WTC11 (cell line): ENCODE measurements at regions not wholly inside any gene's neighbourhood (a gene's known extent, or its start where the extent isn't known, plus 50 kb on each side); places are given as distances from the start of the nearest gene placed in this dataset.

Source experiments
- ATAC-seq: fragments of 200-7000 bp; cut with Tn5 transposase; 2 replicates; pipeline ENCODE4 v1.10.0; 2021; ENCODE audit warnings: mild to moderate bottlenecking, moderate library complexity
- CTCF ChIA-PET: fragments of 300-600 bp; sonication (Branson Sonifier 250); formaldehyde crosslinking; loops from one replicate; lab custom pipeline; 2021; ENCODE audit warnings: antibody characterized with exemption; lab: Charles Lee
- POLR2A ChIA-PET: fragments of 350-600 bp; sonication (Branson Sonifier 250); formaldehyde crosslinking; loops from one replicate; lab custom pipeline; 2021; ENCODE audit warnings: antibody characterized with exemption; lab: Charles Lee
- DNase-seq: peaks from one replicate; pipeline ENCODE4 v3.0.0; 2021; ENCODE audit warnings: low spot score
- H3K27ac Mint-ChIP-seq: 2 replicates; pipeline ENCODE4 v1.8.0; 2021; ENCODE audit warnings: mixed read lengths
- H3K27me3 Mint-ChIP-seq: 2 replicates; pipeline ENCODE4 v1.8.0; 2021; ENCODE audit warnings: low read depth, mild to moderate bottlenecking, moderate library complexity, mixed read lengths
- H3K36me3 Mint-ChIP-seq: 2 replicates; pipeline ENCODE4 v1.8.0; 2021; ENCODE audit warnings: mixed read lengths
- H3K4me1 Mint-ChIP-seq: 2 replicates; pipeline ENCODE4 v1.8.0; 2022; ENCODE audit warnings: mixed read lengths
- H3K4me3 Mint-ChIP-seq: 2 replicates; pipeline ENCODE4 v1.8.0; 2021; ENCODE audit warnings: mild to moderate bottlenecking, moderate library complexity, mixed read lengths
- H3K9me3 Mint-ChIP-seq: 2 replicates; pipeline ENCODE4 v1.8.0; 2021; ENCODE audit warnings: mixed read lengths
- ATF1 ChIP-seq: sonication (generic); formaldehyde crosslinking; IDR thresholded peaks from 2 replicates; pipeline ENCODE4 v1.8.1; 2023; ENCODE audit warnings: mild to moderate bottlenecking, moderate library complexity, missing genetic modification reagents
- ATF2 ChIP-seq: sonication (generic); formaldehyde crosslinking; IDR thresholded peaks from 2 replicates; pipeline ENCODE4 v1.8.1; 2022; ENCODE audit warnings: low read depth, missing genetic modification reagents, borderline replicate concordance
- E2F4 ChIP-seq: sonication (generic); formaldehyde crosslinking; IDR thresholded peaks from 2 replicates; pipeline ENCODE4 v1.8.1; 2022; ENCODE audit warnings: low read depth, mild to moderate bottlenecking, moderate library complexity, missing genetic modification reagents, borderline replicate concordance
- ESRRA ChIP-seq: sonication (generic); formaldehyde crosslinking; IDR thresholded peaks from 2 replicates; pipeline ENCODE4 v1.8.1; 2022; ENCODE audit warnings: mild to moderate bottlenecking, missing genetic modification reagents, borderline replicate concordance
- ETV6 ChIP-seq: sonication (generic); formaldehyde crosslinking; IDR thresholded peaks from 2 replicates; pipeline ENCODE4 v1.8.1; 2022; ENCODE audit warnings: mild to moderate bottlenecking, missing genetic modification reagents
- GABPB1 ChIP-seq: sonication (generic); formaldehyde crosslinking; IDR thresholded peaks from 2 replicates; pipeline ENCODE4 v1.8.1; 2023; ENCODE audit warnings: mild to moderate bottlenecking, missing genetic modification reagents
- MAX ChIP-seq: sonication (generic); formaldehyde crosslinking; IDR thresholded peaks from 2 replicates; pipeline ENCODE4 v1.8.0; 2022; ENCODE audit warnings: mild to moderate bottlenecking, missing genetic modification reagents
- MXD4 ChIP-seq: fragments of 250-450 bp; sonication (Bioruptor Pico); IDR thresholded peaks from 2 replicates; pipeline ENCODE4 v1.8.0; 2021; ENCODE audit warnings: mild to moderate bottlenecking, moderate library complexity, borderline replicate concordance
- PRDM15 ChIP-seq: sonication (generic); formaldehyde crosslinking; IDR thresholded peaks from 2 replicates; pipeline ENCODE4 v1.8.0; 2022; ENCODE audit warnings: missing genetic modification reagents
- STAT6 ChIP-seq: sonication (generic); formaldehyde crosslinking; conservative IDR thresholded peaks from 2 replicates; pipeline ENCODE4 v1.8.1; 2023; ENCODE audit warnings: mild to moderate bottlenecking, low read depth, missing genetic modification reagents, moderate library complexity
- ZBTB21 ChIP-seq: sonication (generic); formaldehyde crosslinking; IDR thresholded peaks from 2 replicates; pipeline ENCODE4 v1.8.1; 2023; ENCODE audit warnings: mild to moderate bottlenecking, missing genetic modification reagents, borderline replicate concordance
- ZNF396 ChIP-seq: fragments of 250-450 bp; sonication (Bioruptor Pico); IDR thresholded peaks from 2 replicates; pipeline ENCODE4 v1.8.0; 2021; ENCODE audit warnings: mild to moderate bottlenecking, moderate library complexity, borderline replicate concordance
- ZNF416 ChIP-seq: fragments of 250-450 bp; sonication (Bioruptor Pico); IDR thresholded peaks from 2 replicates; pipeline ENCODE4 v1.9.0; 2021; ENCODE audit warnings: mild to moderate bottlenecking, inconsistent platforms
- ZNF512 ChIP-seq: sonication (generic); formaldehyde crosslinking; IDR thresholded peaks from 2 replicates; pipeline ENCODE4 v1.8.1; 2022; ENCODE audit warnings: missing genetic modification reagents, borderline replicate concordance
- ZSCAN18 ChIP-seq: fragments of 250-450 bp; sonication (Bioruptor Pico); IDR thresholded peaks from 2 replicates; pipeline ENCODE4 v2.1.2; 2022; ENCODE audit warnings: mild to moderate bottlenecking, moderate library complexity

GRCh38 chr4:84298023-84298718, 200.9 kb downstream of the NKX6-1 start:
- ChIA-PET CTCF (no interaction called here), POLR2A (no interaction called here)
- peaks cover 11% of the 10 kb centered on the region for H3K9me3 Mint-ChIP-seq
- H3K27ac Mint-ChIP-seq: no peak overlapping the region
- ATAC-seq (no peak), DNase-seq (no peak)
- no peaks in the 10 kb centered on the region; the same call in 1 of the 2 replicates for H3K27me3 Mint-ChIP-seq
- peaks cover 17% of the 10 kb centered on the region for H3K4me1 Mint-ChIP-seq
- peaks cover 4% of the 10 kb centered on the region for H3K36me3 Mint-ChIP-seq
- peak overlapping the region; percentile 68 for H3K4me3 Mint-ChIP-seq
- TF ChIP-seq STAT6 (CRISPR knock-in tag): no peak
- TF ChIP-seq ZNF512 (CRISPR knock-in tag): no peak
- no peak for TF ChIP-seq ZNF416
- no peak for TF ChIP-seq ATF2 (CRISPR knock-in tag)
- TF ChIP-seq PRDM15: no peak
- TF ChIP-seq GABPB1: no peak
- no peak for TF ChIP-seq ZBTB21 (CRISPR knock-in tag)
- TF ChIP-seq MXD4 (CRISPR knock-in tag): no peak
- no peak for TF ChIP-seq ETV6 (CRISPR knock-in tag)
- TF ChIP-seq ATF1 (CRISPR knock-in tag): no peak
- no peak for TF ChIP-seq ZSCAN18 (CRISPR knock-in tag)
- TF ChIP-seq MAX (CRISPR knock-in tag): no peak
- TF ChIP-seq E2F4 (CRISPR knock-in tag): no peak
- TF ChIP-seq ESRRA: no peak
- TF ChIP-seq ZNF396: no peak
